GM23338 (cell line): ENCODE measurements at regions not wholly inside any gene's neighbourhood (a gene's known extent, or its start where the extent isn't known, plus 50 kb on each side); places are given as distances from the start of the nearest gene placed in this dataset.

ENCODE experiments used
- ATAC-seq: fragments of 200-7000 bp; cut with Tn5 transposase; 3 replicates; pipeline ENCODE4 v1.9.1; 2020
- DNase-seq: peaks from one replicate; pipeline ENCODE4 v3.0.0-alpha.2; 2015; ENCODE audit warnings: low spot score
- H2AFZ ChIP-seq: fragments of 200-600 bp; sonication (generic); 2 replicates; pipeline ENCODE4 v1.8.0; 2016; ENCODE audit warnings: antibody characterized with exemption, mild to moderate bottlenecking, moderate library complexity
- H3F3A ChIP-seq: fragments of 200-600 bp; sonication (generic); replicated peaks from 2 replicates; pipeline ENCODE4 v1.8.0; 2017; ENCODE audit warnings: antibody characterized with exemption, mixed run types, low read depth
- H3K27ac ChIP-seq: fragments of 200-600 bp; sonication (generic); 2 replicates; pipeline ENCODE4 v1.6.1; 2016; ENCODE audit warnings: low read depth
- H3K27me3 ChIP-seq: fragments of 200-600 bp; sonication (generic); 2 replicates; pipeline ENCODE4 v1.8.0; 2016; ENCODE audit warnings: mild to moderate bottlenecking, mixed run types, moderate library complexity; ENCODE audit not compliant: insufficient read depth
- H3K36me3 ChIP-seq: fragments of 200-600 bp; sonication (generic); 2 replicates; pipeline ENCODE4 v1.8.0; 2016; ENCODE audit warnings: mild to moderate bottlenecking; ENCODE audit not compliant: insufficient read depth
- H3K4me1 ChIP-seq: fragments of 200-600 bp; sonication (generic); 2 replicates; pipeline ENCODE4 v1.8.0; 2016; ENCODE audit warnings: mild to moderate bottlenecking, moderate library complexity; ENCODE audit not compliant: insufficient read depth
- H3K4me2 ChIP-seq: fragments of 200-600 bp; sonication (generic); 2 replicates; pipeline ENCODE4 v1.7.1; 2017; ENCODE audit warnings: mixed run types
- H3K4me3 ChIP-seq: fragments of 200-600 bp; sonication (generic); 2 replicates; pipeline ENCODE4 v1.6.1; 2016; ENCODE audit warnings: mixed run types
- H3K79me2 ChIP-seq: fragments of 200-600 bp; sonication (generic); replicated peaks from 2 replicates; pipeline ENCODE4 v1.8.0; 2017; ENCODE audit warnings: mild to moderate bottlenecking; ENCODE audit not compliant: insufficient read depth
- H3K9me2 ChIP-seq: fragments of 200-600 bp; sonication (generic); 2 replicates; pipeline ENCODE4 v1.8.0; 2017; ENCODE audit not compliant: insufficient read depth
- H4K20me1 ChIP-seq: fragments of 200-600 bp; sonication (generic); replicated peaks from 2 replicates; pipeline ENCODE4 v1.8.0; 2017; ENCODE audit warnings: mild to moderate bottlenecking; ENCODE audit not compliant: insufficient read depth
- H3K27ac Mint-ChIP-seq: 2 replicates; pipeline ENCODE4 v1.8.0; 2020; ENCODE audit warnings: inconsistent platforms, mild to moderate bottlenecking, moderate library complexity, mixed read lengths
- H3K27me3 Mint-ChIP-seq: 3 replicates; pipeline ENCODE4 v1.8.0; 2022; ENCODE audit warnings: low read depth, mild to moderate bottlenecking, moderate library complexity, mixed read lengths, inconsistent platforms; ENCODE audit not compliant: insufficient read depth, poor library complexity
- H3K36me3 Mint-ChIP-seq: 3 replicates; pipeline ENCODE4 v1.8.0; 2021; ENCODE audit warnings: low read depth, mild to moderate bottlenecking, inconsistent platforms, moderate library complexity, mixed read lengths
- H3K4me1 Mint-ChIP-seq: 3 replicates; pipeline ENCODE4 v1.8.0; 2020; ENCODE audit warnings: mild to moderate bottlenecking, inconsistent platforms, mixed read lengths
- H3K4me3 Mint-ChIP-seq: 3 replicates; pipeline ENCODE4 v1.8.0; 2021; ENCODE audit warnings: moderate library complexity, mild to moderate bottlenecking, inconsistent platforms, mixed read lengths
- H3K9me3 Mint-ChIP-seq: 3 replicates; pipeline ENCODE4 v1.8.0; 2020; ENCODE audit warnings: moderate library complexity, mild to moderate bottlenecking, inconsistent platforms, mixed read lengths
- CREB1 ChIP-seq: fragments of 250-450 bp; sonication (Bioruptor Pico); IDR thresholded peaks from 2 replicates; pipeline ENCODE4 v1.5.0; 2020; ENCODE audit warnings: low read depth, mild to moderate bottlenecking, moderate library complexity
- CTCF ChIP-seq, 2 experiments: fragments of 200-600 bp in 1 of 2; sonication (generic) in 1 of 2; conservative IDR thresholded peaks; 2 replicates each; pipeline versions ENCODE4 v1.5.1 to v1.6.1; 2016 to 2017; ENCODE audit warnings: antibody characterized with exemption in 2 of 2, low read depth in 2 of 2, mild to moderate bottlenecking in 2 of 2, moderate library complexity in 1 of 2
- ETS1 ChIP-seq: IDR thresholded peaks from 2 replicates; pipeline ENCODE4 v1.6.1; 2016; ENCODE audit warnings: antibody characterized with exemption
- EZH2 ChIP-seq: fragments of 200-600 bp; sonication (generic); IDR thresholded peaks from one replicate; pipeline ENCODE4 v1.8.0; 2017; ENCODE audit warnings: antibody characterized with exemption, mild to moderate bottlenecking, low read depth; ENCODE audit not compliant: unreplicated experiment
- EZH2phosphoT487 ChIP-seq: fragments of 200-600 bp; sonication (generic); IDR thresholded peaks from one replicate; pipeline ENCODE4 v1.8.1; 2018; ENCODE audit warnings: antibody characterized with exemption; ENCODE audit not compliant: unreplicated experiment
- JUNB ChIP-seq: IDR thresholded peaks from one replicate; pipeline ENCODE4 v1.6.1; 2016; ENCODE audit warnings: antibody characterized with exemption; ENCODE audit not compliant: unreplicated experiment
- NANOG ChIP-seq: IDR thresholded peaks from 2 replicates; pipeline ENCODE4 v1.6.1; 2016; ENCODE audit warnings: antibody characterized with exemption, borderline replicate concordance
- POLR2AphosphoS5 ChIP-seq: IDR thresholded peaks from 2 replicates; pipeline ENCODE4 v1.6.1; 2016; ENCODE audit warnings: antibody characterized with exemption, low read depth
- STAT1 ChIP-seq: IDR thresholded peaks from one replicate; pipeline ENCODE4 v1.6.1; 2016; ENCODE audit warnings: antibody characterized with exemption; ENCODE audit not compliant: unreplicated experiment
- ZNF114 ChIP-seq: fragments of 250-450 bp; sonication (Bioruptor Pico); IDR thresholded peaks from 2 replicates; pipeline ENCODE4 v1.5.0; 2020; ENCODE audit warnings: mild to moderate bottlenecking, moderate library complexity
- ZNF331 ChIP-seq: fragments of 250-450 bp; sonication (Bioruptor Pico); IDR thresholded peaks from 2 replicates; pipeline ENCODE4 v1.5.0; 2020; ENCODE audit warnings: low read depth, mild to moderate bottlenecking, moderate library complexity
- TF ChIP-seq, protein P1 (sequence below): IDR thresholded peaks from one replicate; pipeline ENCODE4 v1.6.1; 2018; ENCODE audit warnings: antibody characterized with exemption; ENCODE audit not compliant: unreplicated experiment

GRCh38 chr5:60514152-60514551, 185.8 kb downstream of the DEPDC1B start (continued):
- TF ChIP-seq EZH2 (no peak), ZNF331 (CRISPR knock-in tag) (no peak), POLR2AphosphoS5 (no peak), NANOG (no peak), ETS1 (no peak), EZH2phosphoT487 (no peak), CREB1 (CRISPR knock-in tag) (no peak), CTCF (conservative IDR thresholded peaks at IDR 0.05; ENCODE audit: low read depth in 2 of 2) (no peak)
- TF ChIP-seq, protein P1, sequence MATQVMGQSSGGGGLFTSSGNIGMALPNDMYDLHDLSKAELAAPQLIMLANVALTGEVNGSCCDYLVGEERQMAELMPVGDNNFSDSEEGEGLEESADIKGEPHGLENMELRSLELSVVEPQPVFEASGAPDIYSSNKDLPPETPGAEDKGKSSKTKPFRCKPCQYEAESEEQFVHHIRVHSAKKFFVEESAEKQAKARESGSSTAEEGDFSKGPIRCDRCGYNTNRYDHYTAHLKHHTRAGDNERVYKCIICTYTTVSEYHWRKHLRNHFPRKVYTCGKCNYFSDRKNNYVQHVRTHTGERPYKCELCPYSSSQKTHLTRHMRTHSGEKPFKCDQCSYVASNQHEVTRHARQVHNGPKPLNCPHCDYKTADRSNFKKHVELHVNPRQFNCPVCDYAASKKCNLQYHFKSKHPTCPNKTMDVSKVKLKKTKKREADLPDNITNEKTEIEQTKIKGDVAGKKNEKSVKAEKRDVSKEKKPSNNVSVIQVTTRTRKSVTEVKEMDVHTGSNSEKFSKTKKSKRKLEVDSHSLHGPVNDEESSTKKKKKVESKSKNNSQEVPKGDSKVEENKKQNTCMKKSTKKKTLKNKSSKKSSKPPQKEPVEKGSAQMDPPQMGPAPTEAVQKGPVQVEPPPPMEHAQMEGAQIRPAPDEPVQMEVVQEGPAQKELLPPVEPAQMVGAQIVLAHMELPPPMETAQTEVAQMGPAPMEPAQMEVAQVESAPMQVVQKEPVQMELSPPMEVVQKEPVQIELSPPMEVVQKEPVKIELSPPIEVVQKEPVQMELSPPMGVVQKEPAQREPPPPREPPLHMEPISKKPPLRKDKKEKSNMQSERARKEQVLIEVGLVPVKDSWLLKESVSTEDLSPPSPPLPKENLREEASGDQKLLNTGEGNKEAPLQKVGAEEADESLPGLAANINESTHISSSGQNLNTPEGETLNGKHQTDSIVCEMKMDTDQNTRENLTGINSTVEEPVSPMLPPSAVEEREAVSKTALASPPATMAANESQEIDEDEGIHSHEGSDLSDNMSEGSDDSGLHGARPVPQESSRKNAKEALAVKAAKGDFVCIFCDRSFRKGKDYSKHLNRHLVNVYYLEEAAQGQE: no peak

- Histone ChIP-seq H3K79me2 (no peaks in the 10 kb centered on the region), H3K27ac (no peak overlapping the region), H3K4me1 (no peaks in the 10 kb centered on the region), H3K4me3 (no peak overlapping the region), H3K27me3 (no peaks in the 10 kb centered on the region), H3F3A (no peaks in the 10 kb centered on the region), H3K4me2 (no peak overlapping the region), H3K9me2 (no peaks in the 10 kb centered on the region), H3K36me3 (no peaks in the 10 kb centered on the region), H2AFZ (no peak overlapping the region), H4K20me1 (no peaks in the 10 kb centered on the region; the same call in 1 of the 2 replicates)
- ATAC-seq: no peak
- Mint-ChIP-seq H3K4me1 (peaks cover 8% of the 10 kb centered on the region), H3K27ac (no peak overlapping the region), H3K36me3 (no peaks in the 10 kb centered on the region), H3K4me3 (no peak overlapping the region), H3K9me3 (no peaks in the 10 kb centered on the region), H3K27me3 (no peaks in the 10 kb centered on the region)
- DNase-seq: no peak
- no peak for TF ChIP-seq JUNB
- TF ChIP-seq CTCF (conservative IDR thresholded peaks at IDR 0.05; ENCODE audit: low read depth in 2 of 2): no peak
- no peak for TF ChIP-seq EZH2
- TF ChIP-seq ETS1: no peak
- TF ChIP-seq ZNF114 (CRISPR knock-in tag): no peak
- no peak for TF ChIP-seq CREB1 (CRISPR knock-in tag)
- no peak for TF ChIP-seq POLR2AphosphoS5
- TF ChIP-seq EZH2phosphoT487: no peak
- TF ChIP-seq, protein P1: no peak
- TF ChIP-seq STAT1: no peak
- TF ChIP-seq ZNF331 (CRISPR knock-in tag): no peak
- TF ChIP-seq NANOG: no peak
Observed at GRCh38 chr5:60512117-60512516, 187.8 kb downstream of the DEPDC1B start.
